ENCODE measurements at regions not wholly inside any gene's neighbourhood (a gene's known extent, or its start where the extent isn't known, plus 50 kb on each side); places are given as distances from the start of the nearest gene placed in this dataset.

DNA sequence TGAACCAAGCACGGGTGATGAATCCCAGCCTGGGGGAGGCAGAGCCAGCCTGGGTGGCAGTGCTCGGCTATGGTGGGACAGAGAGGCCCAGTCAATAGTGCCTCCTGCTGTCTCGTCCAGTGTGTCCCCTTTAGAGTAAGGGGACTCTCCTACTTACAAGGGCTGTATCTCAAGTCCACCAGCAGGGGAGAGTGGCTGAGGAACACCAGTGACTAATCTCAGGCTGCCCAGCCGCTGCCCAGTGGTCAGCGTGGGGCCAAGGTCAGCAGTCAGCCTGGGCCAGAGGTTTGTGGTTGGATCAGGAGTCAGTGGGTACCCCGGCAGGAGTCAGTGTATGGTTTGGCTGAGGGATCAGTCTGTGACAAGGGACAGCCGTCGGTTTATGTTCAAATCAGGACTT, 109.2 kb upstream of the RUNX3 start:
- TF ChIP-seq, protein P1, sequence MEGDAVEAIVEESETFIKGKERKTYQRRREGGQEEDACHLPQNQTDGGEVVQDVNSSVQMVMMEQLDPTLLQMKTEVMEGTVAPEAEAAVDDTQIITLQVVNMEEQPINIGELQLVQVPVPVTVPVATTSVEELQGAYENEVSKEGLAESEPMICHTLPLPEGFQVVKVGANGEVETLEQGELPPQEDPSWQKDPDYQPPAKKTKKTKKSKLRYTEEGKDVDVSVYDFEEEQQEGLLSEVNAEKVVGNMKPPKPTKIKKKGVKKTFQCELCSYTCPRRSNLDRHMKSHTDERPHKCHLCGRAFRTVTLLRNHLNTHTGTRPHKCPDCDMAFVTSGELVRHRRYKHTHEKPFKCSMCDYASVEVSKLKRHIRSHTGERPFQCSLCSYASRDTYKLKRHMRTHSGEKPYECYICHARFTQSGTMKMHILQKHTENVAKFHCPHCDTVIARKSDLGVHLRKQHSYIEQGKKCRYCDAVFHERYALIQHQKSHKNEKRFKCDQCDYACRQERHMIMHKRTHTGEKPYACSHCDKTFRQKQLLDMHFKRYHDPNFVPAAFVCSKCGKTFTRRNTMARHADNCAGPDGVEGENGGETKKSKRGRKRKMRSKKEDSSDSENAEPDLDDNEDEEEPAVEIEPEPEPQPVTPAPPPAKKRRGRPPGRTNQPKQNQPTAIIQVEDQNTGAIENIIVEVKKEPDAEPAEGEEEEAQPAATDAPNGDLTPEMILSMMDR (IDR thresholded peaks at IDR 0.05): no peak
- TF ChIP-seq POLR2A (IDR thresholded peaks at IDR 0.05): no peak
